Neural progenitor cell (in vitro differentiated cells): ENCODE measurements at regions not wholly inside any gene's neighbourhood (a gene's known extent, or its start where the extent isn't known, plus 50 kb on each side); places are given as distances from the start of the nearest gene placed in this dataset.

Experiments
- DNase-seq: peaks from one replicate; pipeline ENCODE4 v3.0.0-alpha.2; 2016; ENCODE audit warnings: low spot score
- H2AFZ ChIP-seq: fragments of 200-600 bp; sonication (generic); replicated peaks from 2 replicates; pipeline ENCODE4 v1.6.1; 2016; ENCODE audit warnings: antibody characterized with exemption
- H3F3A ChIP-seq: fragments of 200-600 bp; sonication (generic); 2 replicates; pipeline ENCODE4 v1.6.1; 2016; ENCODE audit warnings: antibody characterized with exemption, low read depth
- H3K27ac ChIP-seq: fragments of 200-600 bp; sonication (generic); 2 replicates; pipeline ENCODE4 v1.5.1; 2016; ENCODE audit warnings: mild to moderate bottlenecking
- H3K27me3 ChIP-seq: fragments of 200-600 bp; sonication (generic); 2 replicates; pipeline ENCODE4 v1.6.1; 2016; ENCODE audit warnings: mild to moderate bottlenecking, moderate library complexity
- H3K36me3 ChIP-seq: fragments of 200-600 bp; sonication (generic); 2 replicates; pipeline ENCODE4 v1.5.1; 2016
- H3K4me1 ChIP-seq: fragments of 200-600 bp; sonication (generic); 2 replicates; pipeline ENCODE4 v1.6.1; 2016; ENCODE audit warnings: mixed run types
- H3K4me2 ChIP-seq: fragments of 200-600 bp; sonication (generic); 2 replicates; pipeline ENCODE4 v1.6.1; 2016
- H3K4me3 ChIP-seq: fragments of 200-600 bp; sonication (generic); 2 replicates; pipeline ENCODE4 v1.5.1; 2016
- H3K79me2 ChIP-seq: fragments of 200-600 bp; sonication (generic); 2 replicates; pipeline ENCODE4 v1.6.1; 2016; ENCODE audit warnings: low read depth
- H3K9ac ChIP-seq: fragments of 200-600 bp; sonication (generic); 2 replicates; pipeline ENCODE4 v1.6.1; 2016
- H3K9me3 ChIP-seq: fragments of 200-600 bp; sonication (generic); 2 replicates; pipeline ENCODE4 v1.5.1; 2016; ENCODE audit warnings: low read depth
- H4K20me1 ChIP-seq: fragments of 200-600 bp; sonication (generic); 2 replicates; pipeline ENCODE4 v1.6.1; 2016; ENCODE audit warnings: low read depth
- H3K27ac Mint-ChIP-seq: 3 replicates; pipeline ENCODE4 v1.8.0; 2021; ENCODE audit warnings: mixed read lengths
- H3K27me3 Mint-ChIP-seq: 2 replicates; pipeline ENCODE4 v1.8.0; 2022; ENCODE audit warnings: low read depth, mild to moderate bottlenecking, inconsistent platforms, moderate library complexity, mixed read lengths; ENCODE audit not compliant: insufficient read depth
- H3K36me3 Mint-ChIP-seq: 3 replicates; pipeline ENCODE4 v1.8.0; 2021; ENCODE audit warnings: mixed read lengths
- H3K4me1 Mint-ChIP-seq: 3 replicates; pipeline ENCODE4 v1.8.0; 2021; ENCODE audit warnings: mixed read lengths
- H3K4me3 Mint-ChIP-seq: 3 replicates; pipeline ENCODE4 v1.8.0; 2021; ENCODE audit warnings: mild to moderate bottlenecking, moderate library complexity, mixed read lengths
- H3K9me3 Mint-ChIP-seq: 3 replicates; pipeline ENCODE4 v1.8.0; 2020; ENCODE audit warnings: mixed read lengths
- CTCF ChIP-seq: fragments of 200-600 bp; sonication (generic); IDR thresholded peaks from 2 replicates; pipeline ENCODE4 v1.5.1; 2017; ENCODE audit warnings: antibody characterized with exemption, mild to moderate bottlenecking
- EZH2 ChIP-seq: fragments of 200-600 bp; sonication (generic); IDR thresholded peaks from 2 replicates; pipeline ENCODE4 v1.6.1; 2017; ENCODE audit warnings: antibody characterized with exemption, mild to moderate bottlenecking, moderate library complexity
- EZH2phosphoT487 ChIP-seq: fragments of 200-600 bp; sonication (generic); IDR thresholded peaks from 2 replicates; pipeline ENCODE4 v1.6.1; 2017; ENCODE audit warnings: antibody characterized with exemption

- H3K9me3 Mint-ChIP-seq, result no peaks in the 10 kb centered on the region
- Histone ChIP-seq H3K4me3 (no peak overlapping the region), H3K79me2 (no peaks in the 10 kb centered on the region), H3F3A (no peaks in the 10 kb centered on the region), H2AFZ (no peak overlapping the region), H3K4me1 (peaks cover 10% of the 10 kb centered on the region), H3K9ac (no peak overlapping the region), H3K9me3 (no peaks in the 10 kb centered on the region), H4K20me1 (no peaks in the 10 kb centered on the region), H3K4me2 (no peak overlapping the region), H3K36me3 (no peaks in the 10 kb centered on the region), H3K27me3 (no peaks in the 10 kb centered on the region), H3K27ac (no peak overlapping the region)
- no peaks in the 10 kb centered on the region for H3K36me3 Mint-ChIP-seq
- peaks cover 2% of the 10 kb centered on the region for H3K27me3 Mint-ChIP-seq
- H3K27ac Mint-ChIP-seq, result no peak overlapping the region
- no peak for TF ChIP-seq CTCF
- no peak for TF ChIP-seq EZH2
- no peak for TF ChIP-seq EZH2phosphoT487
- no peak for DNase-seq
- no peaks in the 10 kb centered on the region for H3K4me1 Mint-ChIP-seq
- H3K4me3 Mint-ChIP-seq, result no peak overlapping the region
Measured at GRCh38 chr11:27898166-27898565, 197.9 kb upstream of the BDNF start.

- Histone ChIP-seq H4K20me1 (no peaks in the 10 kb centered on the region), H3K27ac (no peak overlapping the region), H3K36me3 (no peaks in the 10 kb centered on the region), H3K9ac (no peak overlapping the region), H3K9me3 (no peaks in the 10 kb centered on the region), H3K27me3 (no peaks in the 10 kb centered on the region), H2AFZ (no peak overlapping the region), H3K4me1 (peaks cover 10% of the 10 kb centered on the region), H3F3A (no peaks in the 10 kb centered on the region), H3K4me3 (no peak overlapping the region), H3K4me2 (no peak overlapping the region), H3K79me2 (no peaks in the 10 kb centered on the region)
- no peak overlapping the region for H3K4me3 Mint-ChIP-seq
- H3K27me3 Mint-ChIP-seq, result peaks cover 2% of the 10 kb centered on the region
- H3K27ac Mint-ChIP-seq, result no peak overlapping the region
- TF ChIP-seq EZH2 (no peak), CTCF (no peak), EZH2phosphoT487 (no peak)
- H3K4me1 Mint-ChIP-seq, result no peaks in the 10 kb centered on the region
- no peaks in the 10 kb centered on the region for H3K9me3 Mint-ChIP-seq
- DNase-seq, result no peak
- no peaks in the 10 kb centered on the region for H3K36me3 Mint-ChIP-seq
Measured at GRCh38 chr11:27896096-27896495, 195.8 kb upstream of the BDNF start.

GRCh38 chr11:27894552-27894951 is 194.3 kb upstream of the BDNF start:
- H2AFZ ChIP-seq, result no peak overlapping the region
- H3K9ac ChIP-seq, result no peak overlapping the region
- no peak for DNase-seq
- no peaks in the 10 kb centered on the region for H3K9me3 ChIP-seq
- H3K4me2 ChIP-seq, result no peak overlapping the region
- no peaks in the 10 kb centered on the region for H3K36me3 ChIP-seq
- no peak overlapping the region for H3K4me3 Mint-ChIP-seq
- no peaks in the 10 kb centered on the region for H3F3A ChIP-seq
- H3K27me3 ChIP-seq, result no peaks in the 10 kb centered on the region
- H3K27ac ChIP-seq, result no peak overlapping the region
- peaks cover 3% of the 10 kb centered on the region for H3K27me3 Mint-ChIP-seq
- H3K36me3 Mint-ChIP-seq, result no peaks in the 10 kb centered on the region
- H3K4me3 ChIP-seq, result no peak overlapping the region
- no peaks in the 10 kb centered on the region for H4K20me1 ChIP-seq
- no peaks in the 10 kb centered on the region for H3K79me2 ChIP-seq
- TF ChIP-seq EZH2phosphoT487 (no peak), CTCF (no peak), EZH2 (no peak)
- H3K4me1 Mint-ChIP-seq, result no peaks in the 10 kb centered on the region
- H3K27ac Mint-ChIP-seq, result no peak overlapping the region
- peaks cover 10% of the 10 kb centered on the region for H3K4me1 ChIP-seq
- no peaks in the 10 kb centered on the region for H3K9me3 Mint-ChIP-seq

GRCh38 chr11:27886857-27887256 is 186.6 kb upstream of the BDNF start:
- Histone ChIP-seq H3K27ac (no peak overlapping the region), H3K9ac (no peak overlapping the region), H2AFZ (no peak overlapping the region), H4K20me1 (no peaks in the 10 kb centered on the region), H3K9me3 (no peaks in the 10 kb centered on the region), H3F3A (no peaks in the 10 kb centered on the region), H3K36me3 (no peaks in the 10 kb centered on the region), H3K27me3 (no peaks in the 10 kb centered on the region), H3K79me2 (no peaks in the 10 kb centered on the region), H3K4me1 (no peaks in the 10 kb centered on the region), H3K4me3 (no peak overlapping the region), H3K4me2 (no peak overlapping the region)
- H3K4me1 Mint-ChIP-seq, result no peaks in the 10 kb centered on the region
- TF ChIP-seq CTCF (no peak), EZH2 (no peak), EZH2phosphoT487 (no peak)
- DNase-seq, result no peak
- H3K27me3 Mint-ChIP-seq, result peaks cover 3% of the 10 kb centered on the region
- H3K9me3 Mint-ChIP-seq, result no peaks in the 10 kb centered on the region
- H3K27ac Mint-ChIP-seq, result no peak overlapping the region
- no peaks in the 10 kb centered on the region for H3K36me3 Mint-ChIP-seq
- H3K4me3 Mint-ChIP-seq, result no peak overlapping the region
